ENCODE measurements at regions not wholly inside any gene's neighbourhood (a gene's known extent, or its start where the extent isn't known, plus 50 kb on each side); places are given as distances from the start of the nearest gene placed in this dataset.

- Histone ChIP-seq H3K4me3 (replicated peaks; ENCODE audit: low read depth, low read length) (no peak overlapping the region), H3K27me3 (replicated peaks; ENCODE audit: control insufficient read depth, insufficient read depth, low read length) (no peaks in the 10 kb centered on the region), H3K36me3 (ENCODE audit: control insufficient read depth, insufficient read depth, low read length) (no peaks in the 10 kb centered on the region)
- TF ChIP-seq CTCF (IDR thresholded peaks at IDR 0.05; ENCODE audit: insufficient read depth, low read length, poor library complexity, severe bottlenecking): no peak
- DNase-seq (ENCODE audit: extremely low read depth, insufficient read length): no peak
These were observed 274.0 kb upstream of the FAM98A start for GRCh38 chr2:33873076-33873605.

- H3K36me3 ChIP-seq (ENCODE audit: control insufficient read depth, insufficient read depth, low read length): no peaks in the 10 kb centered on the region
- H3K4me3 ChIP-seq (replicated peaks; ENCODE audit: low read depth, low read length): no peak overlapping the region
- peak; percentile 8 for DNase-seq (ENCODE audit: extremely low read depth, insufficient read length)
- no peaks in the 10 kb centered on the region for H3K27me3 ChIP-seq (replicated peaks; ENCODE audit: control insufficient read depth, insufficient read depth, low read length)
- no peak for TF ChIP-seq CTCF (IDR thresholded peaks at IDR 0.05; ENCODE audit: insufficient read depth, low read length, poor library complexity, severe bottlenecking)
These were observed 260.8 kb upstream of the FAM98A start for GRCh38 chr2:33859811-33860461.

GRCh38 chr2:33859176-33859575 is 260.1 kb upstream of the FAM98A start:
- H3K4me3 ChIP-seq (replicated peaks; ENCODE audit: low read depth, low read length): no peak overlapping the region
- no peak for DNase-seq (ENCODE audit: extremely low read depth, insufficient read length)
- H3K36me3 ChIP-seq (ENCODE audit: control insufficient read depth, insufficient read depth, low read length): no peaks in the 10 kb centered on the region
- no peaks in the 10 kb centered on the region for H3K27me3 ChIP-seq (replicated peaks; ENCODE audit: control insufficient read depth, insufficient read depth, low read length)
- no peak for TF ChIP-seq CTCF (IDR thresholded peaks at IDR 0.05; ENCODE audit: insufficient read depth, low read length, poor library complexity, severe bottlenecking)

- no peak for DNase-seq (ENCODE audit: extremely low read depth, insufficient read length)
- TF ChIP-seq CTCF (IDR thresholded peaks at IDR 0.05; ENCODE audit: insufficient read depth, low read length, poor library complexity, severe bottlenecking): no peak
- Histone ChIP-seq H3K4me3 (replicated peaks; ENCODE audit: low read depth, low read length) (no peak overlapping the region), H3K27me3 (replicated peaks; ENCODE audit: control insufficient read depth, insufficient read depth, low read length) (no peaks in the 10 kb centered on the region), H3K36me3 (ENCODE audit: control insufficient read depth, insufficient read depth, low read length) (no peaks in the 10 kb centered on the region)
These were observed 249.4 kb upstream of the FAM98A start for GRCh38 chr2:33848486-33848885.

GRCh38 chr2:33839791-33840190 is 240.7 kb upstream of the FAM98A start:
- no peak for TF ChIP-seq CTCF (IDR thresholded peaks at IDR 0.05; ENCODE audit: insufficient read depth, low read length, poor library complexity, severe bottlenecking)
- H3K4me3 ChIP-seq (replicated peaks; ENCODE audit: low read depth, low read length): no peak overlapping the region
- DNase-seq (ENCODE audit: extremely low read depth, insufficient read length): no peak
- no peaks in the 10 kb centered on the region for H3K27me3 ChIP-seq (replicated peaks; ENCODE audit: control insufficient read depth, insufficient read depth, low read length)
- H3K36me3 ChIP-seq (ENCODE audit: control insufficient read depth, insufficient read depth, low read length): no peaks in the 10 kb centered on the region

Data from GM06990 (cell line).